Gastrocnemius medialis (tissue), 4 donors: ENCODE measurements at regions not wholly inside any gene's neighbourhood (a gene's known extent, or its start where the extent isn't known, plus 50 kb on each side); places are given as distances from the start of the nearest gene placed in this dataset.

Source experiments
- ATAC-seq, 2 donors: fragments of 150-250 bp; one replicate each; pipeline ENCODE4 v1.9.1; 2016
- DNase-seq, 2 donors: peaks; one replicate each; pipeline ENCODE4 v3.0.0-alpha.2; 2019
- H3K27ac ChIP-seq, 4 donors: fragments of 200-600 bp; sonication (generic); 1 replicate in 1 of 4; 2 replicates in 3 of 4; pipeline ENCODE4 v1.5.1; 2016 to 2018; ENCODE audit warnings: mild to moderate bottlenecking in 2 of 4, moderate library complexity in 1 of 4
- H3K27me3 ChIP-seq, 3 donors: fragments of 200-600 bp; sonication (generic) in 2 of 3; 1 replicate in 1 of 3; 2 replicates in 2 of 3; pipeline versions ENCODE4 v1.5.1 to v1.6.0; 2016 to 2019; ENCODE audit warnings: mild to moderate bottlenecking in 1 of 3, moderate library complexity in 1 of 3
- H3K36me3 ChIP-seq, 2 donors: fragments of 200-600 bp; sonication (generic) in 1 of 2; one replicate each; pipeline ENCODE4 v1.5.1; 2017 to 2018
- H3K4me1 ChIP-seq, 2 donors: fragments of 200-600 bp; sonication (generic) in 1 of 2; one replicate each; pipeline ENCODE4 v1.5.1; 2016 to 2017; ENCODE audit warnings: mild to moderate bottlenecking in 2 of 2
- H3K4me3 ChIP-seq, 4 donors: fragments of 200-600 bp; sonication (generic) in 3 of 4; 1 replicate in 1 of 4; 2 replicates in 3 of 4; pipeline ENCODE4 v1.5.1; 2016 to 2019; ENCODE audit warnings: mild to moderate bottlenecking in 2 of 4
- H3K9me3 ChIP-seq, 3 donors: fragments of 200-600 bp; sonication (generic) in 2 of 3; 1 replicate in 1 of 3; 2 replicates in 2 of 3; pipeline ENCODE4 v1.5.1; 2016 to 2019
- POLR2A ChIP-seq, 2 donors: fragments of 450-650 bp; IDR thresholded peaks; one replicate each; pipeline ENCODE4 v1.6.1; 2017; ENCODE audit warnings: antibody characterized with exemption in 2 of 2, mild to moderate bottlenecking in 2 of 2, moderate library complexity in 2 of 2
- in situ Hi-C, 4 donors: fragments of 200-750 bp; cut with MboI; loops; one replicate each; pipeline versions ENCODE4 v1.15.0 to v1.8.0; 2017; ENCODE audit warnings: low sequenced_read_pairs in 4 of 4
- intact Hi-C: fragments of 100-400 bp; cut with DNase I; formaldehyde crosslinking; loops from one replicate; pipeline ENCODE4 v1.15.1; 2023; ENCODE audit warnings: low total_unique reads
- TF ChIP-seq, protein P1 (sequence below), 5 experiments: fragments of 450-650 bp in 3 of 5; fragments of 200-600 bp in 2 of 5; sonication (generic) in 2 of 5; IDR thresholded peaks in 4 of 5; conservative IDR thresholded peaks in 1 of 5; 1 replicate in 4 of 5; 2 replicates in 1 of 5; pipeline ENCODE4 v1.5.1; 2016 to 2019; ENCODE audit warnings: antibody characterized with exemption in 5 of 5, mild to moderate bottlenecking in 3 of 5, moderate library complexity in 3 of 5

DNA sequence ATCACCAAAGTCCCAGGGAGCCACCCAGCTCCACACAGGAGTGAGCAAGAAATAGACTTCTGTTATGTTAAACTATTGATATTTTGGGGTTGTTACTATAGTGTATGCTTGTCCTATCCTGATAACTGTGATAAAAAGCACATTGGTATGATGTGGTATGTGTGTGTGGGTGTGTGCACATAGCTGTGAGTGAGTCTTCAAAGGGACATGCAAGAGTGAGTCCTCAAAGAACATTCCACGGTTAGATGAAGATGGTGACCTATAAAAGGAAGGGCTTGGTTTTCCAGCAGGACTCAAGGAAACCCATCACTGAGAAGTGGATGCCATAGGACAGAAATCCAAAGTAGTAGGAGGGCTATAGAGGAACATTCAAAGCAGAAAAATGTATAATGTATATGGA, 342.9 kb downstream of the TSN start:
- Histone ChIP-seq H3K4me1 (no peaks in the 10 kb centered on the region), H3K27ac (no peak overlapping the region), H3K9me3 (no peaks in the 10 kb centered on the region), H3K36me3 (no peaks in the 10 kb centered on the region), H3K27me3 (no peaks in the 10 kb centered on the region), H3K4me3 (no peak overlapping the region)
- in situ Hi-C loops (no loop called here), intact Hi-C loops (no loop called here)
- no peak for TF ChIP-seq POLR2A (IDR thresholded peaks at IDR 0.05)
- TF ChIP-seq, protein P1, sequence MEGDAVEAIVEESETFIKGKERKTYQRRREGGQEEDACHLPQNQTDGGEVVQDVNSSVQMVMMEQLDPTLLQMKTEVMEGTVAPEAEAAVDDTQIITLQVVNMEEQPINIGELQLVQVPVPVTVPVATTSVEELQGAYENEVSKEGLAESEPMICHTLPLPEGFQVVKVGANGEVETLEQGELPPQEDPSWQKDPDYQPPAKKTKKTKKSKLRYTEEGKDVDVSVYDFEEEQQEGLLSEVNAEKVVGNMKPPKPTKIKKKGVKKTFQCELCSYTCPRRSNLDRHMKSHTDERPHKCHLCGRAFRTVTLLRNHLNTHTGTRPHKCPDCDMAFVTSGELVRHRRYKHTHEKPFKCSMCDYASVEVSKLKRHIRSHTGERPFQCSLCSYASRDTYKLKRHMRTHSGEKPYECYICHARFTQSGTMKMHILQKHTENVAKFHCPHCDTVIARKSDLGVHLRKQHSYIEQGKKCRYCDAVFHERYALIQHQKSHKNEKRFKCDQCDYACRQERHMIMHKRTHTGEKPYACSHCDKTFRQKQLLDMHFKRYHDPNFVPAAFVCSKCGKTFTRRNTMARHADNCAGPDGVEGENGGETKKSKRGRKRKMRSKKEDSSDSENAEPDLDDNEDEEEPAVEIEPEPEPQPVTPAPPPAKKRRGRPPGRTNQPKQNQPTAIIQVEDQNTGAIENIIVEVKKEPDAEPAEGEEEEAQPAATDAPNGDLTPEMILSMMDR (IDR thresholded peaks at IDR 0.05 in 4 of 5, conservative IDR thresholded peaks at IDR 0.05 in 1 of 5) = no peak
- no peak for DNase-seq
- no peak for ATAC-seq

DNA sequence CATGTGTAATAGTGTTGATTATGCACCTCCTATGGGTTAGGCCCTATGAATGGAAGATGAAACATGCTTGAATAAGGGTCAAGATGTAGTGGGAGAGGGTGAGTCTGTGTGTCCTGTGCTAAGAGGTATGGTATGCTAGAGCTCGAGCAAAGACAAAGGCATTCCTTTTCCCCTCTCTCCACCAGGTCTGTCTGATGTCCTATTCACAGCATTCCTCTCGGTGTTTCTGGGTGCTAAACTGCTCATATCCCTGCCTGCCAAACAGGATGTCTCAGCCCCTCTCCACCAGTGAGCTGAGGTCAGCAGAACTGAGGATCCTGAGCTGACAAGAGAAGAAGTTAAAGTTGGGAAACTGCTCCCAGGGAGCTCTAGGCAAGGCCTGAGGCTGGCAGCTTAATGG, 344.9 kb downstream of the TSN start:
- in situ Hi-C loops = no loop called here
- Histone ChIP-seq H3K9me3 (no peaks in the 10 kb centered on the region), H3K27ac (no peak overlapping the region), H3K4me3 (no peak overlapping the region), H3K27me3 (no peaks in the 10 kb centered on the region), H3K36me3 (no peaks in the 10 kb centered on the region), H3K4me1 (no peaks in the 10 kb centered on the region)
- no peak for DNase-seq
- intact Hi-C loops = no loop called here
- no peak for TF ChIP-seq POLR2A (IDR thresholded peaks at IDR 0.05)
- TF ChIP-seq, protein P1 (IDR thresholded peaks at IDR 0.05 in 4 of 5, conservative IDR thresholded peaks at IDR 0.05 in 1 of 5) = no peak
- no peak for ATAC-seq

DNA sequence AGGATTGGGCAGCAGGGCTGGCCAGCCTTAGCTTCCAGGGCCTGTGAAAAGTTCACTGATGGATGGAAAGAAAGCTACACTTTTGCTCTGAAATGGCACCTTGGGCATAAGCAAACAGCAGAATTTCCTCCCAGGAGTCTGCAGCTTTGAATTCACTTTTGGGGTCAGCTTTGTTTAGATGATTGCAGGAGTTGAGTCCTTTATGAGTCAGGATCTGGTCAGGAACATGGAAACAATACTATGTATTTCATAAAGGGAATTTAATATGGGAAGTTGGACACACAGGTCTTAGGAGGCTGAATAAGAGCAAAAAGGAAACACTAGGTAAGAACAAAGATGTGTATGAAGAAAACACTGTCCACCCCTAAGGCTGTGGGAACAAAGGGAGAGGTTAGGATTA, 345.3 kb downstream of the TSN start:
- H3K4me3 ChIP-seq = no peak overlapping the region
- no peak overlapping the region for H3K27ac ChIP-seq
- H3K36me3 ChIP-seq = no peaks in the 10 kb centered on the region
- in situ Hi-C loops = no loop called here
- DNase-seq = no peak
- H3K4me1 ChIP-seq = no peaks in the 10 kb centered on the region
- intact Hi-C loops = no loop called here
- no peaks in the 10 kb centered on the region for H3K27me3 ChIP-seq
- ATAC-seq = no peak
- no peaks in the 10 kb centered on the region for H3K9me3 ChIP-seq
- TF ChIP-seq, protein P1 (IDR thresholded peaks at IDR 0.05 in 4 of 5, conservative IDR thresholded peaks at IDR 0.05 in 1 of 5) = no peak
- TF ChIP-seq POLR2A (IDR thresholded peaks at IDR 0.05) = no peak

GRCh38 chr2:122101319-122101718, 345.9 kb downstream of the TSN start:
- Histone ChIP-seq H3K9me3 (no peaks in the 10 kb centered on the region), H3K4me3 (no peak overlapping the region), H3K4me1 (no peaks in the 10 kb centered on the region), H3K27ac (no peak overlapping the region), H3K27me3 (no peaks in the 10 kb centered on the region), H3K36me3 (no peaks in the 10 kb centered on the region)
- intact Hi-C loops = no loop called here
- ATAC-seq (no peak), DNase-seq (no peak)
- TF ChIP-seq, protein P1 (IDR thresholded peaks at IDR 0.05 in 4 of 5, conservative IDR thresholded peaks at IDR 0.05 in 1 of 5) = no peak
- no peak for TF ChIP-seq POLR2A (IDR thresholded peaks at IDR 0.05)
- in situ Hi-C loops = no loop called here

DNA sequence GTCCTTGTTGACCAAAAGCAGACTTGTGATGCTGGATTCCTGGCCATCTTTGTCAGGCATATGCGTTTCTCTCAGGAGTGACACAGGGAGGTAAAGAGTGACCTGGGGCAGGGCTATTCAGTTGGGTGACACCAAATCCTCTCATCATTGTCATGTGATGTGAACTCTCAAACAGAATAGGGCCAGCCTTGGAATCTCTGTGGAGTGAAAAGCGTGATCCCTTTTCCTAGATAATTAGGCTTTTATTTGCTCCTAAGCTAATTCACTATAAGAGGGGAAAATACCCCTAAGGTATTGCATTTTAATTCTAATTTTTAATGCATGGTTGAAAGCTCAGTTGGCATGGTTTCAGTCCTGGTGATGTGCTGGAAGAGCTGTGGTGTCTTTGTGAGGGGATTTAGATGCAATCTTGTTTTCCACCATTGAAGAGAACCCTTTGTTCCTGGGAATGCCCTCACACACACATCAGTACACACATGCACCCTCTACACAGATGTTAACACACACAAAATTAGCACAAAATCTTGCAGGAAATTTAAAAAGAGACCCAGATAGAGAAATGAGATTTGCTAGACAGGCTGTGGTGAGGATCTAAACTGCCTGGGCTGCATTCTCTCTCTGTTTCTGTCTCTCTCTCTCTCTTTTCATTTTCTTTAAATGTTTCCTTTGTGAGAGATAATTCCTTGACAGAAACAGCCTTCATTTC, 349.9 kb downstream of the TSN start:
- no peaks in the 10 kb centered on the region for H3K27me3 ChIP-seq
- DNase-seq = no peak
- no peak for TF ChIP-seq POLR2A (IDR thresholded peaks at IDR 0.05)
- TF ChIP-seq, protein P1 (IDR thresholded peaks at IDR 0.05 in 4 of 5, conservative IDR thresholded peaks at IDR 0.05 in 1 of 5) = no peak
- intact Hi-C loops = no loop called here
- no peak overlapping the region for H3K27ac ChIP-seq
- no peaks in the 10 kb centered on the region for H3K4me1 ChIP-seq
- in situ Hi-C loops = no loop called here
- no peak overlapping the region for H3K4me3 ChIP-seq
- H3K9me3 ChIP-seq = no peaks in the 10 kb centered on the region
- no peaks in the 10 kb centered on the region for H3K36me3 ChIP-seq
- ATAC-seq = no peak
